A673 (cell line): ENCODE measurements at regions not wholly inside any gene's neighbourhood (a gene's known extent, or its start where the extent isn't known, plus 50 kb on each side); places are given as distances from the start of the nearest gene placed in this dataset.

Experiments
- BruUV-seq: library from RNA; stranded (reverse); fragments of 400-500 nt; replicated peaks from 2 replicates; lab custom pipeline; 2021; lab: Mats Ljungman, UMichigan
- CTCF ChIA-PET: fragments of 300-600 bp; sonication (Branson Sonifier 250); formaldehyde crosslinking; loops from one replicate; lab custom pipeline; 2022; ENCODE audit warnings: antibody characterized with exemption; lab: Charles Lee
- POLR2A ChIA-PET: fragments of 300-600 bp; sonication (Branson Sonifier 250); formaldehyde crosslinking; loops from one replicate; lab custom pipeline; 2022; ENCODE audit warnings: antibody characterized with exemption; ENCODE audit not compliant: low non-redundant PET; lab: Charles Lee
- DNase-seq: peaks from one replicate; pipeline ENCODE4 v3.0.0-alpha.2; 2015; ENCODE audit warnings: low spot score
- H3K27ac ChIP-seq: fragments of 200-600 bp; sonication (generic); 2 replicates; pipeline ENCODE4 v1.5.1; 2016; ENCODE audit warnings: mixed run types, low read depth, mild to moderate bottlenecking, mixed read lengths, antibody characterized with exemption, low read length; ENCODE audit not compliant: poor library complexity, severe bottlenecking
- H3K27me3 ChIP-seq: fragments of 200-600 bp; sonication (generic); replicated peaks from 2 replicates; pipeline ENCODE4 v1.6.1; 2017; ENCODE audit warnings: mixed run types, low read depth, mild to moderate bottlenecking, mixed read lengths, antibody characterized with exemption, low read length; ENCODE audit not compliant: insufficient read depth, poor library complexity
- H3K36me3 ChIP-seq: fragments of 200-600 bp; sonication (generic); 2 replicates; pipeline ENCODE4 v1.6.1; 2016; ENCODE audit warnings: mixed run types, mild to moderate bottlenecking, mixed read lengths, antibody characterized with exemption, low read length; ENCODE audit not compliant: insufficient read depth, poor library complexity, severe bottlenecking
- H3K4me1 ChIP-seq: fragments of 200-600 bp; sonication (generic); 2 replicates; pipeline ENCODE4 v1.6.1; 2017; ENCODE audit warnings: mixed run types, mild to moderate bottlenecking, mixed read lengths, antibody characterized with exemption, low read length; ENCODE audit not compliant: insufficient read depth, poor library complexity, severe bottlenecking
- H3K4me3 ChIP-seq: fragments of 200-600 bp; sonication (generic); 2 replicates; pipeline ENCODE4 v1.5.1; 2016; ENCODE audit warnings: low read depth, mixed run types, mild to moderate bottlenecking, mixed read lengths, low read length; ENCODE audit not compliant: poor library complexity, severe bottlenecking
- H3K9me3 ChIP-seq: fragments of 200-600 bp; sonication (generic); 2 replicates; pipeline ENCODE4 v1.6.1; 2016; ENCODE audit warnings: mixed run types, low read depth, mild to moderate bottlenecking, mixed read lengths, antibody characterized with exemption, low read length; ENCODE audit not compliant: poor library complexity, severe bottlenecking
- CTCF ChIP-seq: fragments of 300-800, 200-600 bp; sonication (generic); conservative IDR thresholded peaks from 2 replicates; pipeline ENCODE4 v1.5.1; 2017; ENCODE audit warnings: low read depth, mild to moderate bottlenecking, antibody characterized with exemption, low read length, moderate library complexity, mixed read lengths
- EZH2 ChIP-seq: fragments of 200-600 bp; sonication (generic); IDR thresholded peaks from 2 replicates; pipeline ENCODE4 v1.6.1; 2017; ENCODE audit warnings: borderline replicate concordance, low read depth, mild to moderate bottlenecking, mixed read lengths, antibody characterized with exemption, low read length; ENCODE audit not compliant: poor library complexity, severe bottlenecking
- intact Hi-C: fragments of 100-400 bp; cut with micrococcal nuclease; formaldehyde crosslinking; loops from one replicate; pipeline ENCODE4 v1.10.0; 2022; ENCODE audit not compliant: unreplicated experiment

- no peak for TF ChIP-seq EZH2
- no peak for TF ChIP-seq CTCF
- intact Hi-C loops = no loop called here
- H3K27ac ChIP-seq = no peak overlapping the region
- CTCF ChIA-PET = no interaction called here
- no peaks in the 10 kb centered on the region for H3K36me3 ChIP-seq
- H3K4me3 ChIP-seq = no peak overlapping the region
- H3K9me3 ChIP-seq = no peaks in the 10 kb centered on the region
- POLR2A ChIA-PET = no interaction called here
- peaks cover 84% of the 10 kb centered on the region for H3K27me3 ChIP-seq
- DNase-seq = no peak
- no TSS peak for BruUV-seq
- no peaks in the 10 kb centered on the region for H3K4me1 ChIP-seq
Measured at GRCh38 chr10:121292321-121292720, 305.9 kb downstream of the FGFR2 start.

- peaks cover 83% of the 10 kb centered on the region for H3K27me3 ChIP-seq
- H3K4me1 ChIP-seq = no peaks in the 10 kb centered on the region
- ChIA-PET CTCF (no interaction called here), POLR2A (no interaction called here)
- H3K27ac ChIP-seq = no peak overlapping the region
- intact Hi-C loops = no loop called here
- DNase-seq = no peak
- H3K4me3 ChIP-seq = no peak overlapping the region
- no peaks in the 10 kb centered on the region for H3K36me3 ChIP-seq
- TF ChIP-seq CTCF (no peak), EZH2 (no peak)
- BruUV-seq = no TSS peak
- no peaks in the 10 kb centered on the region for H3K9me3 ChIP-seq
Measured at GRCh38 chr10:121293110-121293509, 305.1 kb downstream of the FGFR2 start.

GRCh38 chr10:121294630-121295029 lies 303.6 kb downstream of the FGFR2 start:
- DNase-seq = no peak
- Histone ChIP-seq H3K27me3 (peaks cover 69% of the 10 kb centered on the region), H3K4me3 (no peak overlapping the region), H3K9me3 (no peaks in the 10 kb centered on the region), H3K36me3 (no peaks in the 10 kb centered on the region), H3K27ac (no peak overlapping the region), H3K4me1 (no peaks in the 10 kb centered on the region)
- BruUV-seq = no TSS peak
- ChIA-PET CTCF (no interaction called here), POLR2A (no interaction called here)
- TF ChIP-seq EZH2 = no peak
- no peak for TF ChIP-seq CTCF
- intact Hi-C loops = no loop called here
